GM19023 (cell line): ENCODE measurements at regions not wholly inside any gene's neighbourhood (a gene's known extent, or its start where the extent isn't known, plus 50 kb on each side); places are given as distances from the start of the nearest gene placed in this dataset.

Experiments
- ATAC-seq: cut with Tn5 transposase; IDR thresholded peaks from one replicate; pipeline ENCODE4 v1.9.1; 2021; ENCODE audit warnings: mild to moderate bottlenecking, moderate library complexity; ENCODE audit not compliant: unreplicated experiment

GRCh38 chr2:126825316-126825715 lies 73.4 kb upstream of the TEX51 start:
- ATAC-seq, result no peak

- no peak for ATAC-seq
Measured at GRCh38 chr2:126826491-126826890, 72.2 kb upstream of the TEX51 start.

- ATAC-seq, result no peak
Measured at GRCh38 chr2:126827371-126827770, 71.3 kb upstream of the TEX51 start.

GRCh38 chr2:126828051-126828450 lies 70.6 kb upstream of the TEX51 start:
- ATAC-seq, result no peak

- no peak for ATAC-seq
Measured at GRCh38 chr2:126828491-126828890, 70.2 kb upstream of the TEX51 start.

GRCh38 chr2:126831234-126832005 lies 67.3 kb upstream of the TEX51 start:
- no peak for ATAC-seq

- ATAC-seq, result no peak
Measured at GRCh38 chr2:126832014-126832413, 66.7 kb upstream of the TEX51 start.

- no peak for ATAC-seq
Measured at GRCh38 chr2:126832757-126833156, 65.9 kb upstream of the TEX51 start.

GRCh38 chr2:126834006-126834659 lies 64.6 kb upstream of the TEX51 start:
- no peak for ATAC-seq

GRCh38 chr2:126835261-126835660 lies 63.4 kb upstream of the TEX51 start:
- no peak for ATAC-seq

- no peak for ATAC-seq
Measured at GRCh38 chr2:126835831-126836230, 62.9 kb upstream of the TEX51 start.

- no peak for ATAC-seq
Measured at GRCh38 chr2:126836761-126837679, 61.7 kb upstream of the TEX51 start.

- ATAC-seq, result no peak
Measured at GRCh38 chr2:126837966-126838715, 60.5 kb upstream of the TEX51 start.

- ATAC-seq, result no peak
Measured at GRCh38 chr2:126838716-126838985, 60.0 kb upstream of the TEX51 start.

GRCh38 chr2:126839796-126840195 lies 58.9 kb upstream of the TEX51 start:
- ATAC-seq, result no peak

GRCh38 chr2:126843081-126843480 lies 55.6 kb upstream of the TEX51 start:
- no peak for ATAC-seq

GRCh38 chr2:126846241-126846640 lies 52.4 kb upstream of the TEX51 start:
- ATAC-seq, result no peak
